HG02938 (cell line): ENCODE measurements at regions not wholly inside any gene's neighbourhood (a gene's known extent, or its start where the extent isn't known, plus 50 kb on each side); places are given as distances from the start of the nearest gene placed in this dataset.

ENCODE experiments used
- ATAC-seq: cut with Tn5 transposase; IDR thresholded peaks from one replicate; pipeline ENCODE4 v1.9.1; 2021; ENCODE audit warnings: mild to moderate bottlenecking, moderate library complexity; ENCODE audit not compliant: unreplicated experiment

- ATAC-seq = no peak
Measured at GRCh38 chr2:126436411-126436810, 219.5 kb upstream of the GYPC start.

- no peak for ATAC-seq
Measured at GRCh38 chr2:126437016-126437415, 218.9 kb upstream of the GYPC start.

GRCh38 chr2:126444512-126444911, 211.4 kb upstream of the GYPC start:
- ATAC-seq = no peak

GRCh38 chr2:126446106-126446695, 209.8 kb upstream of the GYPC start:
- no peak for ATAC-seq

GRCh38 chr2:126448611-126449010, 207.3 kb upstream of the GYPC start:
- ATAC-seq = no peak

GRCh38 chr2:126449677-126450076, 206.3 kb upstream of the GYPC start:
- peak; percentile 97 for ATAC-seq

- no peak for ATAC-seq
Measured at GRCh38 chr2:126463892-126464674, 191.9 kb upstream of the GYPC start.

- peak; percentile 94 for ATAC-seq
Measured at GRCh38 chr2:126467367-126468054, 188.4 kb upstream of the GYPC start.

- ATAC-seq = no peak
Measured at GRCh38 chr2:126475031-126475430, 180.9 kb upstream of the GYPC start.

GRCh38 chr2:126476691-126477090, 179.3 kb upstream of the GYPC start:
- ATAC-seq = no peak

GRCh38 chr2:126480033-126480432, 175.9 kb upstream of the GYPC start:
- no peak for ATAC-seq

- ATAC-seq = no peak
Measured at GRCh38 chr2:126482582-126483464, 173.1 kb upstream of the GYPC start.

- peak; percentile 42 for ATAC-seq
Measured at GRCh38 chr2:126494593-126494992, 161.4 kb upstream of the GYPC start.

GRCh38 chr2:126495189-126495588, 160.8 kb upstream of the GYPC start:
- no peak for ATAC-seq

- ATAC-seq = peak; percentile 91
Measured at GRCh38 chr2:126496493-126496892, 159.5 kb upstream of the GYPC start.

- no peak for ATAC-seq
Measured at GRCh38 chr2:126503476-126503875, 152.5 kb upstream of the GYPC start.

GRCh38 chr2:126504949-126505348, 151.0 kb upstream of the GYPC start:
- ATAC-seq = no peak

- ATAC-seq = no peak
Measured at GRCh38 chr2:126506786-126507185, 149.2 kb upstream of the GYPC start.

- no peak for ATAC-seq
Measured at GRCh38 chr2:126507425-126507911, 148.5 kb upstream of the GYPC start.

GRCh38 chr2:126510356-126510755, 145.6 kb upstream of the GYPC start:
- no peak for ATAC-seq

- ATAC-seq = no peak
Measured at GRCh38 chr2:126510960-126511359, 145.0 kb upstream of the GYPC start.
